Smooth muscle cell (in vitro differentiated cells): ENCODE measurements at regions not wholly inside any gene's neighbourhood (a gene's known extent, or its start where the extent isn't known, plus 50 kb on each side); places are given as distances from the start of the nearest gene placed in this dataset.

Experiments used
- DNase-seq: peaks from one replicate; lab custom pipeline; 2025; ENCODE audit not compliant: unreplicated experiment; lab: John Stamatoyannopoulos, UW
- H2AFZ ChIP-seq: fragments of 200-600 bp; sonication (generic); 2 replicates; pipeline ENCODE4 v1.6.0; 2016; ENCODE audit warnings: antibody characterized with exemption, low read depth, mild to moderate bottlenecking
- H3F3A ChIP-seq: fragments of 200-600 bp; sonication (generic); 2 replicates; pipeline ENCODE4 v1.6.0; 2017; ENCODE audit warnings: antibody characterized with exemption, low read depth
- H3K27ac ChIP-seq: fragments of 200-600 bp; sonication (generic); 2 replicates; pipeline ENCODE4 v1.5.1; 2016; ENCODE audit warnings: low read depth, mild to moderate bottlenecking
- H3K27me3 ChIP-seq: fragments of 200-600 bp; sonication (generic); 2 replicates; pipeline ENCODE4 v1.6.1; 2016; ENCODE audit warnings: low read depth, mild to moderate bottlenecking
- H3K36me3 ChIP-seq: fragments of 200-600 bp; sonication (generic); 2 replicates; pipeline ENCODE4 v1.5.1; 2016; ENCODE audit warnings: low read depth
- H3K4me1 ChIP-seq: fragments of 200-600 bp; sonication (generic); 2 replicates; pipeline ENCODE4 v1.5.1; 2016; ENCODE audit warnings: low read depth
- H3K4me2 ChIP-seq: fragments of 200-600 bp; sonication (generic); 2 replicates; pipeline ENCODE4 v1.6.0; 2016; ENCODE audit warnings: mild to moderate bottlenecking
- H3K4me3 ChIP-seq: fragments of 200-600 bp; sonication (generic); 2 replicates; pipeline ENCODE4 v1.5.1; 2016; ENCODE audit warnings: mild to moderate bottlenecking
- H3K79me2 ChIP-seq: fragments of 200-600 bp; sonication (generic); 2 replicates; pipeline ENCODE4 v1.6.0; 2016; ENCODE audit warnings: low read depth, mild to moderate bottlenecking
- H3K9ac ChIP-seq: fragments of 200-600 bp; sonication (generic); 2 replicates; pipeline ENCODE4 v1.6.0; 2016; ENCODE audit warnings: low read depth
- H3K9me3 ChIP-seq: fragments of 200-600 bp; sonication (generic); replicated peaks from 2 replicates; pipeline ENCODE4 v1.5.1; 2016; ENCODE audit warnings: low read depth
- H4K20me1 ChIP-seq: fragments of 200-600 bp; sonication (generic); 2 replicates; pipeline ENCODE4 v1.6.0; 2016; ENCODE audit warnings: low read depth
- CTCF ChIP-seq: fragments of 200-600 bp; sonication (generic); IDR thresholded peaks from 2 replicates; pipeline ENCODE4 v1.5.1; 2017; ENCODE audit warnings: borderline replicate concordance, mild to moderate bottlenecking, antibody characterized with exemption; ENCODE audit not compliant: insufficient read depth, poor library complexity, severe bottlenecking
- WGBS: methylation state at CpG from one replicate; pipeline ENCODE4 v1.1.7; 2016; ENCODE audit warnings: low lambda C conversion rate; 5-methylcytosine and 5-hydroxymethylcytosine counted together

- Histone ChIP-seq H4K20me1 (no peaks in the 10 kb centered on the region), H3K4me1 (no peaks in the 10 kb centered on the region), H3K4me3 (no peak overlapping the region), H3K79me2 (no peaks in the 10 kb centered on the region), H3K9me3 (no peaks in the 10 kb centered on the region), H3K36me3 (no peaks in the 10 kb centered on the region), H2AFZ (no peak overlapping the region), H3K9ac (no peak overlapping the region), H3K27ac (no peak overlapping the region), H3K4me2 (no peak overlapping the region), H3F3A (no peaks in the 10 kb centered on the region), H3K27me3 (no peaks in the 10 kb centered on the region)
- WGBS: 93% methylated on average over 1 of the region's 1 CpG
- no peak for DNase-seq
- no peak for TF ChIP-seq CTCF
Measured at GRCh38 chr5:29982457-29982856, 1211.0 kb upstream of the CDH6 start.

- Histone ChIP-seq H3K27me3 (no peaks in the 10 kb centered on the region), H3K36me3 (no peaks in the 10 kb centered on the region), H3K4me1 (no peaks in the 10 kb centered on the region), H3K4me2 (no peak overlapping the region), H3F3A (no peaks in the 10 kb centered on the region), H3K27ac (no peak overlapping the region), H3K9me3 (no peaks in the 10 kb centered on the region), H4K20me1 (no peaks in the 10 kb centered on the region), H3K4me3 (no peak overlapping the region), H3K9ac (no peak overlapping the region), H3K79me2 (no peaks in the 10 kb centered on the region), H2AFZ (no peak overlapping the region)
- DNase-seq: no peak
- no peak for TF ChIP-seq CTCF
- 78% methylated on average over 3 of the region's 3 CpGs for WGBS
Measured at GRCh38 chr5:29972597-29972996, 1220.9 kb upstream of the CDH6 start.

GRCh38 chr5:29963956-29964355 is 1229.5 kb upstream of the CDH6 start:
- WGBS: 55% methylated on average over 3 of the region's 3 CpGs
- no peak overlapping the region for H3K4me3 ChIP-seq
- no peaks in the 10 kb centered on the region for H3K4me1 ChIP-seq
- TF ChIP-seq CTCF: no peak
- H3F3A ChIP-seq: no peaks in the 10 kb centered on the region
- no peak overlapping the region for H3K4me2 ChIP-seq
- no peak overlapping the region for H2AFZ ChIP-seq
- H3K27ac ChIP-seq: no peak overlapping the region
- no peak overlapping the region for H3K9ac ChIP-seq
- no peaks in the 10 kb centered on the region for H4K20me1 ChIP-seq
- H3K27me3 ChIP-seq: no peaks in the 10 kb centered on the region
- H3K9me3 ChIP-seq: no peaks in the 10 kb centered on the region
- H3K36me3 ChIP-seq: no peaks in the 10 kb centered on the region
- DNase-seq: no peak
- no peaks in the 10 kb centered on the region for H3K79me2 ChIP-seq

- no peak for TF ChIP-seq CTCF
Measured at GRCh38 chr5:29960323-29960722, 1233.2 kb upstream of the CDH6 start.

More at GRCh38 chr5:29960323-29960722, 1233.2 kb upstream of the CDH6 start:
- H3K27ac ChIP-seq: no peak overlapping the region
- 81% methylated on average over 2 of the region's 2 CpGs for WGBS
- H3F3A ChIP-seq: no peaks in the 10 kb centered on the region
- no peak overlapping the region for H3K4me3 ChIP-seq
- H3K27me3 ChIP-seq: no peaks in the 10 kb centered on the region
- no peaks in the 10 kb centered on the region for H3K79me2 ChIP-seq
- no peaks in the 10 kb centered on the region for H3K4me1 ChIP-seq
- no peak overlapping the region for H3K9ac ChIP-seq
- H4K20me1 ChIP-seq: no peaks in the 10 kb centered on the region
- DNase-seq: no peak
- H3K4me2 ChIP-seq: no peak overlapping the region
- H3K36me3 ChIP-seq: no peaks in the 10 kb centered on the region
- no peak overlapping the region for H2AFZ ChIP-seq
- H3K9me3 ChIP-seq: no peaks in the 10 kb centered on the region
